ENCODE measurements at regions not wholly inside any gene's neighbourhood (a gene's known extent, or its start where the extent isn't known, plus 50 kb on each side); places are given as distances from the start of the nearest gene placed in this dataset.

DNA sequence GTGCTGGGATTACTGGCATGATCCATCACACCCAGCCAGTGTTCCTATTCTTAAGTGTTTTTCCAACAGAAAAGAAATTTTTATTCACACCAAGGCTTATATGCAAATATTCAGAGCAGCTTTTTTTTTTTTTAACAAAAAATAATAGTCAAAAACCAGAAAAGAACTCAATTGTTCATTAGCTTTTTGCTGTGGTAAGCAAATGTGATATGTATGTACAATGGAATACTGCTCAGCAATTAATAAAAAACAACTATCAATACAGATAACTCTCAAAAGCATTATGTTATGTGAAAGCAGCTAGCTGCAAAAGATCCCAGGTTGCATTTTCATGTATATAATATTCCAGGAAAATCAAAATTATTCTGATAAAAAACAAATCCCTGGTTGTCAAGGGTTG lies 132.3 kb downstream of the SLIT2 start:
- TF ChIP-seq CTCF (IDR thresholded peaks at IDR 0.05), result no peak
- DNase-seq (ENCODE audit: low spot score) (no peak), ATAC-seq (ENCODE audit: insufficient number of reproducible peaks, low FRiP score, low read depth) (no peak)
- H3K9me3 ChIP-seq, result no peaks in the 10 kb centered on the region
- H3K27me3 ChIP-seq (replicated peaks; ENCODE audit: insufficient read depth), result no peaks in the 10 kb centered on the region
- H3K27ac ChIP-seq, result no peak overlapping the region
- no peaks in the 10 kb centered on the region for H3K4me1 ChIP-seq (ENCODE audit: control insufficient read depth in 1 of 2, low read depth in 2 of 2)
- H3K4me3 ChIP-seq, result no peak overlapping the region
- no peaks in the 10 kb centered on the region for H3K36me3 ChIP-seq

GRCh38 chr4:20384456-20384855 lies 132.8 kb downstream of the SLIT2 start:
- Histone ChIP-seq H3K9me3 (no peaks in the 10 kb centered on the region), H3K36me3 (no peaks in the 10 kb centered on the region), H3K4me1 (ENCODE audit: control insufficient read depth in 1 of 2, low read depth in 2 of 2) (no peaks in the 10 kb centered on the region), H3K27me3 (replicated peaks; ENCODE audit: insufficient read depth) (no peaks in the 10 kb centered on the region), H3K4me3 (no peak overlapping the region), H3K27ac (no peak overlapping the region)
- ATAC-seq (ENCODE audit: insufficient number of reproducible peaks, low FRiP score, low read depth) (no peak), DNase-seq (ENCODE audit: low spot score) (no peak)
- TF ChIP-seq CTCF (IDR thresholded peaks at IDR 0.05), result no peak

DNA sequence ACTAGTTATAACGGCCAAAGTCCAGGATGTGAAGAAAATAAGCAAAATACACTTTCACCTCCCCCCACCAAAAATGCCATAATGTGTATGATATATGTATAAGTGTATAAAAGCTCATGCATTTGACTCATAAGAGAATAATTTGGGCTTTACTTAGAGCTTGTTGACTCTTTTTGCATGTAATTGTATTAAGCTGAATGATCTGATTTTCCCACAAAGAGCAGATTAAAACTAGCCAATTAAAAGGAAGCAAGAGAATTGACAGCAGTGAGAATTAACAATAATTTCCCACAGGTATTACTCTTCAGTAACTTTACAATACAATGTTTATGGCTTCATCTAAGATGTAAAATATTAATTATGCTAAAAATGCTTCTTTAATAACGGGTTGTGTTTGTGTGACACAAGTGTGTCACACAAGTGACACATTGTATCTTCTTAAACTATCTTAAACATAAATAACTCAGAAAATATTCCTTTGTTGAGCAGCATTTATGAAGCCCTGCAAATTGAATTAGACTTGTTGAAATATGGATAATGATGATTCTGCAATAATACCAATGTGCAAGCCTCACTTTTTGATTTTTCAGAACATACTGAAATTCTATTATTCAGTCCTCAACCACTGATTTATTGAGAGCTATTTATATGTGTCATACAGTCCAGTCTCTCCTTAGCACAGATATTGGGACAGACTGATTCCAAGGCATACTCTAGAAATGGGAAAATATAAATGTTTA lies 134.5 kb downstream of the SLIT2 start:
- Histone ChIP-seq H3K9me3 (no peaks in the 10 kb centered on the region), H3K27me3 (replicated peaks; ENCODE audit: insufficient read depth) (no peaks in the 10 kb centered on the region), H3K4me1 (ENCODE audit: control insufficient read depth in 1 of 2, low read depth in 2 of 2) (no peaks in the 10 kb centered on the region), H3K36me3 (no peaks in the 10 kb centered on the region), H3K27ac (no peak overlapping the region), H3K4me3 (no peak overlapping the region)
- no peak for ATAC-seq (ENCODE audit: insufficient number of reproducible peaks, low FRiP score, low read depth)
- no peak for TF ChIP-seq CTCF (IDR thresholded peaks at IDR 0.05)
- no peak for DNase-seq (ENCODE audit: low spot score)

- no peaks in the 10 kb centered on the region for H3K4me1 ChIP-seq (ENCODE audit: control insufficient read depth in 1 of 2, low read depth in 2 of 2)
Observed at GRCh38 chr4:20386906-20387305, 135.2 kb downstream of the SLIT2 start.

DNA sequence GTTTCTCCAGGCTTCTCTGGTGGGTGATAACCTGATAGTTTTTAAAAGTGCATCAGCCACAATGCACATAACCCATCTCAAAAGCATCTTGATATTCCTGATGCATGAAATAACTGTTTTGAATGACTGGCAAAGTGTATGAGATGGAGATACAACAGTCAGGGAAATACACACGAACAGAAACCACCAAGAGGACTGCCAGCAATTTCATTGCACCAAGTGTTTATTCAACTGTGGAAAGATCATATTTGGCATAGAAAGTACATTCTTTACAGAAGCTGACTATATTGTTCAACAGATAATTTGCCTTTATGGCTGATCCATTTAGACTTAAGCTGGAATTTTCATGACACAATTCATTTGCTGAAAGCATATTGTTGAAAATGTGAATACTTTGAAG lies 139.5 kb downstream of the SLIT2 start:
- TF ChIP-seq CTCF (IDR thresholded peaks at IDR 0.05), result no peak
- DNase-seq (ENCODE audit: low spot score), result no peak
- no peaks in the 10 kb centered on the region for H3K27me3 ChIP-seq (replicated peaks; ENCODE audit: insufficient read depth)
- H3K4me1 ChIP-seq (ENCODE audit: control insufficient read depth in 1 of 2, low read depth in 2 of 2), result peaks cover 0 to 11% of the 10 kb centered on the region in 2 donors
- H3K36me3 ChIP-seq, result no peaks in the 10 kb centered on the region
- H3K4me3 ChIP-seq, result no peak overlapping the region
- no peaks in the 10 kb centered on the region for H3K9me3 ChIP-seq
- no peak for ATAC-seq (ENCODE audit: insufficient number of reproducible peaks, low FRiP score, low read depth)
- H3K27ac ChIP-seq, result no peak overlapping the region

More at GRCh38 chr4:20386906-20387305, 135.2 kb downstream of the SLIT2 start:
- no peak for ATAC-seq (ENCODE audit: insufficient number of reproducible peaks, low FRiP score, low read depth)
- H3K36me3 ChIP-seq, result no peaks in the 10 kb centered on the region
- H3K27me3 ChIP-seq (replicated peaks; ENCODE audit: insufficient read depth), result no peaks in the 10 kb centered on the region
- no peak overlapping the region for H3K4me3 ChIP-seq
- H3K27ac ChIP-seq, result no peak overlapping the region
- TF ChIP-seq CTCF (IDR thresholded peaks at IDR 0.05), result no peak
- H3K9me3 ChIP-seq, result no peaks in the 10 kb centered on the region
- DNase-seq (ENCODE audit: low spot score), result no peak

Data from thoracic aorta (tissue), 2 donors.